ENCODE measurements at regions not wholly inside any gene's neighbourhood (a gene's known extent, or its start where the extent isn't known, plus 50 kb on each side); places are given as distances from the start of the nearest gene placed in this dataset.
"Not testable (repeated sequence)": the region's sequence is repeated elsewhere in the genome, so short reads cannot be mapped to it uniquely, and the experiment has no call there.

DNA sequence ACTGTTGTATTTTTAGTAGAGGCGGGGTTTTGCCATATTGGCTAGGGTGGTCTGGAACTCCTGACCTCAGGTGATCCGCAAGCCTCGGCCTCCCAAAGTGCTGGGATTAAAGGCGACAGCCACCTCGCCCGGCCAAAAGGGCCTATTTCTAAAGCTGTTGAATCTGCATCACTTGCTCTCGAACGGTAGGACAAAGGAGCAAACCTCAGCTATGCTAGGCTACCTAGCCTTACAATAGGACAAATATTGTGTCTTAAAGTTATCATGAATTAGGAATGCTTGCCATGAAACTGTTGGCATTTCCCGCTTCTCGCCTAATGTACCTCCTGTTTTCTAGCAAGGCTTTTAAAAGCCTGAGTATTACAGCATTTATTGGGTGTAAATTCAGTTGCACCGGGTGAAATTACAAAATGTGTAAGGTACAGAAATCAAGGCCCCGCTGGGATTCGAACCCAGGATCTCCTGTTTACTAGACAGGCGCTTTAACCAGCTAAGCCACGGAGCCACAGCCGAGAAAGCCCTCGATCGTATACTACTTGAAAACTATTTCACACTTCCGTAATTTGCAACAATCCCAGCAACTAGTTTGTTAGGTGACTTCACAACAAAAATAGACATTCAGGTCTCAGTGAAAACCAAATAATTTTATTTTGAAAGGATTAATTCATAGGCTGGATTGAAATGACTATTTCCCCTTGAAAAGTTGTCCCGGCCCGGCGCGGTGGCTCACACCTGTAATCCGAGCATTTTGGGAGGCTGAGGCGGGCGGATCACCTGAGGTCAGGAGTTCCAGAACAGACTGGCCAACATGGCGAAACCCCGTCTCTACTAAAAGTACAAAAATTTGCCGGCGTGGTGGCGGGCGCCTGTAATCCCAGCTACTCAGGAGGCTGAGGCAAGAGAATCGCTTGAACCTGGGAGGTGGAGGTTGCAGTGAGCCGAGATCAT lies 211.6 kb upstream of the ZNF184 start:
- intact Hi-C loops (cut with DNase I) = loop anchor here (5.0 to 10.0 kb wide), 2 partner anchors 167 to 510 kb away; no protein-coding TSS in a partner anchor
- peak in 2 of 10 donors; percentile 25 to 46 for DNase-seq

GRCh38 chr6:27679964-27680694 lies 207.2 kb upstream of the ZNF184 start:
- DNase-seq = no peak
- intact Hi-C loops (cut with DNase I) = loop anchor here (10.0 kb wide), 1 partner anchor 505 kb away; no protein-coding TSS in a partner anchor

DNA sequence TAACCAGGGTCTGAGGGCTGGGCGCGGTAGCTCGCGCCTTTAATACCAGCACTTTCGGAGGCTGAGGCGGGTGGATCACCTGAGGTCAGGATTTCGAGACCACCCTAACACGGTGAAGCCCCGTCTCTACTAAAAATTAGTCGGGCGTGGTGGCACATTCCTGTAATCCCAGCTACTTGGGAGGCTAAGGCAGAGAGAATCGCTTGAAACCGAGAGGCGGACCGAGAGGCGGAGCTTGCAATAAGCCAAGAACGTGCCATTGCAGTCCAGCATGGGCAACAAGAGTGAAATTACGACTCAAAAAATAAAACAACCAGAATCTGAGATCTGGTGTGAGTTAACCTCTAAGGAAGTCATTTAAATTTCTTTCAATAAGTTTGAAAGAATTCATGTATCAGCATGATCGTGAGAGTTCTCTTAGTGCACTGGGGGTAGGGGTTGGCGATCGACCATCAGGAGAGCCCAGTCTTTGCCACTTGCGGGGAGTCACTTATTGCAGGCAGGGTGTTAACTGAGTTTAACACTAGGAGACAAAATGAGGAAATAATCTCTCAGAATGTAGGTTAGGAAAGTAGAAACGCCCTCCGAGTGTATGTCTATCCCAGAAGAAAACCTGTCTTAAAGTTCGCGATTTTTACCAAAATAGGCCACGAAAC lies 206.5 kb upstream of the ZNF184 start:
- intact Hi-C loops (cut with DNase I) = no loop called here
- no peak for DNase-seq

- intact Hi-C loops (cut with DNase I) = no loop called here
- no peak for DNase-seq
Observed at GRCh38 chr6:27678469-27678868, 205.6 kb upstream of the ZNF184 start.

DNA sequence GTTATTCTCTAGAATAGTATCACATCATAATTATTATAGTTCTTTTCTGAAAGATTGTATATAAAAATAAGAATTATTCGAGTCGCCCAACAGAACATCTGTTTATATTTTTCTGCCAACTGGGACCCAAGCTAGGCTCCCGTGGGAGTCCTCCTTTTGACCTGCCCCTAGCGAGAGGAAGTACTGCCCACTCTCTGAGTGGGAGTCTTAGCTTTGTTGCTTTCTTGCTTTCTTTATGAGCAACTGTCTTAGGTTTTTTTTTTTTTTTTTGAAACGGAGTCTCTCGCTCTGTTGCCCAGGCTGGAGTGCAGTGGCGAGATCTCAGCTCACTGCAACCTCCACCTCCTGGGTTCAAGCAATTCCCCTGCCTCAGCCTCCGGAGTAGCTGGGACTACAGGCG lies 202.0 kb upstream of the ZNF184 start:
- DNase-seq = no peak
- intact Hi-C loops (cut with DNase I) = no loop called here

DNA sequence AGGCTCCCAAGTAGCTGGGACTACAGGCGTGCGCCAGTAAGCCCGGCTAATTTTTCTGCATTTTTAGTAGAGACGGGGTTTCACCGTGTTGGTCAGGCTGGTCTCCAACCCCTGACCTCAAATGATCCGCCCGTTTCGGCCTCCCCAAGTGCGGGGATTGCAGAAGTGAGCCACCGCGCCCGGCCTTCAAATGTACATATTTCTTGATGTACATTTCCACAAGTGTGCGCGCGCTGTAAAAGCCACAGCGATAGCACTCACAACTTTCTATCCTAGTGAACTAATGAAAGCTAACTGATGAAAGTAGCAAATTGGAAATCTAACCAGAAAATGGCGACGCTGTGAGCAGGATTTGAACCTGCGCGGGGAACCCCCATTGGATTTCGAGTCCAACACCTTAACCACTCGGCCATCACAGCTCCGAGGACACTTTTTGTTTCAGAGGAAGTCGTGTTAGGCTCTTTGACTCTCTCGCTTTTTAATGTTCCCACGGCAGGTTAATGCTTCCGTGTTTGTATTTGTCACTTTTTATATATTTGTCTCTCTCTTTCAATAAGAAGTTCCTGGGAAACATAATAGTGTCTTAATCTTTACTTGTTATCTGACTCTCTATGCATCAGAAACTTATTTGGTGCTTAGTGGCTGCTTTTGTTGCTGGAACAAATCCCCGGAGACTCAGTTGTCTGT lies 199.4 kb upstream of the ZNF184 start:
- intact Hi-C loops (cut with DNase I) = no loop called here

GRCh38 chr6:27669624-27670301 lies 196.9 kb upstream of the ZNF184 start:
- DNase-seq = peak in 1 of 10 donors; percentile 52
- intact Hi-C loops (cut with DNase I) = no loop called here

More for the DNA sequence above, 199.4 kb upstream of the ZNF184 start:
- peak in 1 of 10 donors; percentile 59 for DNase-seq

DNA sequence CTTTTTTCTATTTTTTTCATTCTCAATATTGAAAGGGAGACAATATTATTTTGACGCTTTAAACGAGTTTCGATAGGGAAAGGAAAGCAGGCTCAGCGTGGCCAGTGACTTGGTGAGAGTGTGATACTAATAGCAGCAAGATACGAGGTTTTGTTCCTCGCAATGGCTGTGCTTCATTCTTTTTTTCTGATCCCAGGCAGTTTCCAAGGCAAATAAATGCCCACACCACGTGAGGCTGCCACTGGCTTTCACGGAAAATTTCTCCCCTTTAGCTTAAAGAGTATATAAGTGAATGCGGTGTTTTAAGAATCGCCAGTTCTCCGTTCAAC lies 196.4 kb upstream of the ZNF184 start:
- peak in 1 of 10 donors; percentile 30 for DNase-seq
- intact Hi-C loops (cut with DNase I) = no loop called here

DNA sequence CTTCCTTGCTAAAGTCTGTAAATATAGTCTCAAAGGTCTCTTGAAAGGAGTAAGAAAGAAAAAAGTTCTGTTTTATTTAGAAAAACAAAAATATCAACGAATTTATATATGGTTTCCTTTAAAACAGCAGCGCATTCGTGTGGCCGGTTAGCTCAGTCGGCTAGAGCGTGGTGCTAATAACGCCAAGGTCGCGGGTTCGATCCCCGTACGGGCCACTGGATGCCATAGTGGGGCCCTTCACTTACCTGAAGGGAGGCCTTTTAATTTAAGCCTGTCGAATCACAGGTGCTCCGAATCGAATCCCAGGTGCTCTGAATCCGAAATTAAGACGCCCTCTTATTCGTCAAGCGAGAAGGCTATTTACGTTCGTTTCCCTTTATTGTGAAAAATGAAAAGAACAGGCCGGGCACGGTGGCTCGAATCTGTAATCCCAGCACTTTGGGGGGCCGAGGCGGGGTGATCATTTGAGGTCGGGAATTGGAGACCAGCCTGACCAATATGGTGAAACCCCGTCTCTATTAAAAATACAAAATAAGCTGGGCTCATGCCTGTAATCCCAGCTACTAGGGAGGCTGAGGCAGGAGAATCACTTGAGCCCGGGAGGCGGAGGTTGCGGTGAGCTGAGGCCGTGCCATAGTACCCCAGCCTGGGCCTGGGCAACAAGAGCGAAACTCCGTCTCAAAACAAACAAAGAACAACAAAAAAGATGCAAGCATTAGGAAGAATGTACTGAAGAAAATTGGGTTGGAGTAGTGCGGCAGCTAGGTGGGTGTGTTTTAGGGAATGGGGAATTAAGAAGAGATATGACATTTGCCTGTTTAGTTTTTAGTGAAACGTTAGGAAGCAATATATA lies 195.8 kb upstream of the ZNF184 start:
- intact Hi-C loops (cut with DNase I) = no loop called here
- peak in 3 of 10 donors; percentile 48 to 85 (median 50) for DNase-seq

- DNase-seq = peak in 1 of 10 donors; percentile 36
Observed at GRCh38 chr6:27667657-27668441, 194.9 kb upstream of the ZNF184 start.

DNA sequence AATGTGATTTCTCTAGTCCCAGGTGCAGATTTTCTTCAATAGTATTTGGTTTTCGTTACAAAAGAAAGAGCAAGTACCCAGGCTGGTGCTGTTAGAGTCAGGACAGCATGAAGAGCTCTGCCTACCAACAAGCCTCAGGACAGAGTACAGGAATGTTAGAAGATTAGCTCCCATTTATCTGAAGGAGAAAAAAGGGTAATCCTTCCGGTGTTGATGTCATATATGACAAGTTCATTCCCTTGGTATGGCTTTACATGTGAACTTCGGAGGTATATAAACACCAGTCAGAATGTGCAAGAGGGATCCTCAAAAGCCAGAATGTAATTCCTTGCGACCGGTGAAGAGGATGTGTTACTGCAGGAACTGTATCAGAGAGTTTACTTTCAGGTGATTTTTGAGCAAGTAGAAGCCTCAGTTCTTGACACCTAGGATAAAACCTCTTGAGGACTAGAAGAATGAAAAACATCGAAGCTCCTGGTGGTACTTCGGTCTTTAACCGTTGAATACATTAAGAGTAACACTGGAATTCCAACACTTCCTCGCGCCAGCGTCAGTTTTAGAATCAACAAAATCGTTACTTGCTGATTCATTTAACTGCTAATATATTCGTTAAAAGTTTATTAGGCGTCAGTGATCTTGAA lies 194.2 kb upstream of the ZNF184 start:
- intact Hi-C loops (cut with DNase I) = no loop called here
- DNase-seq = no peak

More at GRCh38 chr6:27667657-27668441, 194.9 kb upstream of the ZNF184 start:
- intact Hi-C loops (cut with DNase I) = no loop called here

- intact Hi-C loops (cut with DNase I) = no loop called here
- no peak for DNase-seq
Observed at GRCh38 chr6:27662769-27663168, 189.9 kb upstream of the ZNF184 start.

DNA sequence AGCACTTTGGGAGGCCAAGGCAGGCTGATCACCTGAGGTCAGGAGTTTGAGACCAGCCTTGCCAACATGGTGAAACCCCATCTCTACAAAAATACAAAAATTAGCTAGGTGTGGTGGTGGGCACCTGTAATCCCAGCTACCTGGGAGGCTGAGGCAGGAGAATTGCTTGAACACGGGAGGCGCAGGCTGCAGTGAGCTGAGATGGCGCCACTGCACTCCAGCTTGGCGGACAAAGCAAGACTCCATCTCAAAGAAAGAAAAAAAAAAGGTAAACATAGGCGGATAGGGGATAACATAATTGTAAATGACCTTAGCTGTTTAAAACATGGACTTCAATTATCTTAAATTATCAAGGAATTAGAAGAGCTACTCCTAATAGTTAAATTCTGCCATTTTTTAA lies 189.3 kb upstream of the ZNF184 start:
- DNase-seq = peak in 1 of 10 donors; percentile 17
- intact Hi-C loops (cut with DNase I) = not testable (repeated sequence)

- intact Hi-C loops (cut with DNase I) = not testable (repeated sequence)
- peak in 1 of 10 donors; percentile 63 for DNase-seq
Observed at GRCh38 chr6:27653143-27653825, 180.4 kb upstream of the ZNF184 start.

DNA sequence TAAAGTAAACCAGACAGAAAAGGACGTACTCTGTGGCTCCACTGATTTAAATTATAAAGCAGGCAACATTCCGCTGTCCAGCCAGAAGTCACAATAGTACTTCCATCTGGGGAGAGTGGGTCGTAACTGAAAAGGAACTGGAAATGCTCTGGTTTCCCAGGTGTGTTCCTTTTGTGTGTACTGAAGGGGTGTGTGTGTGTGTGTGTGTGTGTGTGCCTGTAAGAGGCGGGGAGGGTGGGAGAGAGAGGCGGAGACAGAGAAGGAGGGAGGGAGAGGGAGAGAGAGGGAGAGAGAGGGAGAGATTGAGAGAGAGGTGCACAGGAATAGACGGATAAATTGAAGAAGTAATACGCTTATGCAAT lies 178.4 kb upstream of the ZNF184 start:
- DNase-seq = no peak
- intact Hi-C loops (cut with DNase I) = no loop called here

GRCh38 chr6:27650620-27651370 lies 177.9 kb upstream of the ZNF184 start:
- DNase-seq = no peak
- intact Hi-C loops (cut with DNase I) = no loop called here

Measured in posterior cingulate gyrus (tissue), 11 donors.